Activated naive CD4-positive, alpha-beta T cell treated with anti-CD3 and anti-CD28 coated beads for 36 hours (primary cell): ENCODE measurements at regions not wholly inside any gene's neighbourhood (a gene's known extent, or its start where the extent isn't known, plus 50 kb on each side); places are given as distances from the start of the nearest gene placed in this dataset.

ENCODE experiments used
- CTCF ChIA-PET: fragments of 350-600 bp; sonication (Branson Sonifier 250); formaldehyde crosslinking; loops from one replicate; lab custom pipeline; 2021; ENCODE audit warnings: antibody characterized with exemption; lab: Charles Lee
- DNase-seq: peaks from one replicate; pipeline ENCODE4 v3.0.0-alpha.2; 2020
- H3K27ac Mint-ChIP-seq: one replicate; pipeline ENCODE4 v1.8.0; 2021; ENCODE audit warnings: mild to moderate bottlenecking, mixed read lengths
- H3K27me3 Mint-ChIP-seq: one replicate; pipeline ENCODE4 v1.8.0; 2021; ENCODE audit warnings: low read depth, mixed read lengths
- H3K36me3 Mint-ChIP-seq: one replicate; pipeline ENCODE4 v1.8.0; 2021; ENCODE audit warnings: low read depth, mixed read lengths
- H3K4me1 Mint-ChIP-seq: one replicate; pipeline ENCODE4 v1.8.0; 2021; ENCODE audit warnings: low read depth, mixed read lengths
- H3K4me3 Mint-ChIP-seq: one replicate; pipeline ENCODE4 v1.8.0; 2021; ENCODE audit warnings: mild to moderate bottlenecking, moderate library complexity, mixed read lengths
- H3K9me3 Mint-ChIP-seq: one replicate; pipeline ENCODE4 v1.8.0; 2021; ENCODE audit warnings: mixed read lengths
- intact Hi-C: fragments of 100-400 bp; cut with micrococcal nuclease; formaldehyde crosslinking; loops from one replicate; pipeline ENCODE4 v1.15.1; 2023

DNA sequence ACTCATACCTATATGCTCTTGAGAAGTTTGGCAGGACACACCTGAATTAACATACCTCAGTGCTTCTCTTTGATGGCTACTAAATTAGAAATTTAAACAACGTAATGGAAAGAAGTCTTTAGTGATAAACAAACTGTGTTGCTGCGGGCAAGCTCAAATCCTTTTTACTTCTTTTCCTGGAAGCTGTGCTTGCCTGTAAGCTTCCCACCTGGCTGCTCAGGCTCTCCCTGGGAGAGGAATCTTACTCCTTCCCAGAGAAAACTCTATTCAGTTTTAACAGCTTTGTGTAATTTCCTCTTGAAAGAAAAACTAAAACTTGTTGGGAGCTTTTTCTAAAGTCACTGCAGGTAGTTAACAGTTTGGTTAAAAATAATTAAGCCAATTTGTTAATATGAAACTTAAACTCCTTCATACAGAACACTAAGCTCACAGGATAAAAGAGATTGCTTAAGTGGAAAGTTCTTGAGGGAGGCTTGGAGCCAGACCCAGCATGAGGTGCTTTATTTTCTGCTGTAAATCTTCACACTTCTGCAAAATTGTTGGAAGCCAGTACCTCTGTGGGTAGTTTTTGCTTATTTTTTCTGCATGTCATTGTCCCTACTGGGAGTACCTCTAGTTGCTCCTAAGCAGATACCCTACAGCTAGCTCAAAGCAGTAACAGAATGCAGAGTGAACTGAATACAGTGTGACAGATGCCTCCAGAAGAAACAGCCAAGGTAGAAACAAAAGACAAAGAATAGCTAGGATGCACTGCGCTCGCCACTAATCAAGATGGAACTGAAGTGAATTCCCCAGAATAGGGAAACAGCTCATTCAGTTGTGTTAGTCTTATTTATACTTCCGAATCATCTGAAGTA is 1253.0 kb downstream of the PCDH17 start:
- Mint-ChIP-seq H3K4me3 (no peak overlapping the region), H3K27ac (no peak overlapping the region), H3K36me3 (no peaks in the 10 kb centered on the region), H3K9me3 (no peaks in the 10 kb centered on the region), H3K4me1 (no peaks in the 10 kb centered on the region), H3K27me3 (no peaks in the 10 kb centered on the region)
- CTCF ChIA-PET = interaction anchor here (0.7 kb wide), 1 partner anchor 167 kb away, joined by 3 read pairs; no protein-coding TSS in a partner anchor
- intact Hi-C loops = no loop called here
- no peak for DNase-seq

DNA sequence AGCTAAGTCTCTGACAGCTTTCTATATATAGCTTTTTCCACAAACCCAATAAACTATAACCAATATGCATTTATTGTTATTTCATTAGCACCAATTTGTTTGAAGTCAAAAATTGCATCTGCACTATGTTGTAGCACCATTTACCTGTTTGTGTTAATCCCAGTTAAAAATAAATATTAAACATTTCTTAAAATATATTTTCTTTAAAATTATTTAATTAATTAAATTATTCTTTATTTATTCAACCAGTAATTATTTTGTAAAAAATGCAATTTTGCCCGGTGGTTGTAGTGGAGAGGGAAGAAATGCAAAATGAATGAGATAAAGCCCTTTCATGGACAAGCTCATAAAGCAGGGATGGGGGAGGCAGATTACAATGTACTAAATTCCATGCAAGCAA is 1257.9 kb downstream of the PCDH17 start:
- DNase-seq = no peak
- Mint-ChIP-seq H3K27me3 (no peaks in the 10 kb centered on the region), H3K27ac (no peak overlapping the region), H3K36me3 (no peaks in the 10 kb centered on the region), H3K4me1 (no peaks in the 10 kb centered on the region), H3K4me3 (no peak overlapping the region), H3K9me3 (no peaks in the 10 kb centered on the region)
- CTCF ChIA-PET = no interaction called here
- intact Hi-C loops = no loop called here

DNA sequence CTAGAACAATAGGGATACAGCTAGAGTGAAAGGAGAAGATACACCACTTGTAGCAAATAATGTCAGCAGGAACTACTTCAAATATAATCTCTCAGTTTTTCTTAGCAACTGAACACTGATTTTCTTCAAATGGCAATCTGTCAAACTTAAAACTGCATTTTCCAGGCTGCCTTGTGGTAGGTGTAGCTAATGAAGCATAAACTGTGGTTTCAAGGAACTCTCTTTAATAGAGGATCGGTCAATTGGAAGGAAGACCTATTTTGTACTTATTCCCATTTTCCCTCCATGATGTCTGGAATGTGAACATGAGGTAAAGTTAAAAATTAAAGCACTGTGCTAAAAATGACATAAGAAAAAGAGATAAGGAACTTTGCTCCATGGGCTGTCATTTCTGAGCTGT is 1261.9 kb downstream of the PCDH17 start:
- CTCF ChIA-PET = no interaction called here
- intact Hi-C loops = no loop called here
- H3K27me3 Mint-ChIP-seq = no peaks in the 10 kb centered on the region
- DNase-seq = no peak
- H3K9me3 Mint-ChIP-seq = no peaks in the 10 kb centered on the region
- H3K4me1 Mint-ChIP-seq = no peaks in the 10 kb centered on the region
- no peaks in the 10 kb centered on the region for H3K36me3 Mint-ChIP-seq
- H3K4me3 Mint-ChIP-seq = no peak overlapping the region
- no peak overlapping the region for H3K27ac Mint-ChIP-seq

DNA sequence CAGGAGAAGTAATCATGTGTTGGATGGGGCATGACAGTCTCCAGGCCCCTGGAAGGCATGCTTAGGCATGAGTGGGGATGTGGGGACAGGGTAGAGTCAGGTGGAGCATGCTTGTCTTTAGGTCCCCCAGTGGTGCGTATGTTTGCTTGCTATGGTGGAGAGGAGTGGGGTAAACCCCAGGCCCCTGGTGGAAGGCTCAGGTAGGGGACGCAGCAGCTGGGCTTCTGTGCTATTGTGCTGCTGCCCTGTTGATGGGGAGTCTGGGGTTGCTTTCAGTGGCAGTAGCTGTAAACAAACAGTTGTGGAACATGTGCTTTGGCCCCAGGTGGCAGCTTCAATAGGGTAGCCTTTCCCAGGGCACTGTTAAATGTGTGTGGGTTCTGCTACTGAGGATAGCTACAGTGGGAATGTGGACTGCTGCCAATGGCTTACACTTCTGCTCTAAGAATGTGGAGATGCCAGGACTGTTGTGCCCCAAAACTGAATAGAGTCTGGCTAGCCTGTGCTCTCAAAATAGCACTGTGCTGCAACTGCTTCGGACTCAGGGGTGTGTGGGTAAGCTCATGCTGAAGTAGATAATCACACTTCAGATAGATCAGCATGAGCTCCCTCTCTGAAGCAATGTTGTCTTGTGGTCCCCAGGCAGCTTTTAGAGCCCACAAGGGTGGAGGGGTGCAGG is 1257.3 kb downstream of the DIAPH3 start:
- CTCF ChIA-PET = no interaction called here
- intact Hi-C loops = no loop called here
- DNase-seq = no peak
- Mint-ChIP-seq H3K27ac (no peak overlapping the region), H3K27me3 (no peaks in the 10 kb centered on the region), H3K9me3 (peaks cover 1% of the 10 kb centered on the region), H3K36me3 (no peaks in the 10 kb centered on the region), H3K4me3 (no peak overlapping the region), H3K4me1 (no peaks in the 10 kb centered on the region)

DNA sequence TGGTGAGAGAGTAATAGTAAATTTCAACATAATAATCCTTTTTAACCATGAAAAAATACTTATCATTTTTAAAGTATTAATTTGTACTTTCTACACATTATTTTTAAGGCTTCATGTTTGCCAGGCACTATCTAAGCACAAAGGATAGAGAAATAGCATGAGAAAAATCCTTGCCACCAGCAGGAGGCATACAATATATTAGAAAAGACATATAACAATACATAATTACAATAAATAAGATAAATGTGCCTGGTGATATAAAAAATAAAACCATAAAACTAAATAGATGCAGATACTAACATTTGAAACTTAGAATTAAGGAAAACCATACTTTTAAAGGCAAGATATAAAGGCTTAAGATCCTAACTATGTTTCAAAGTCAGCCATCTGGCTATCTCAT is 1256.4 kb downstream of the DIAPH3 start:
- H3K27ac Mint-ChIP-seq = no peak overlapping the region
- CTCF ChIA-PET = no interaction called here
- H3K36me3 Mint-ChIP-seq = no peaks in the 10 kb centered on the region
- DNase-seq = no peak
- H3K4me1 Mint-ChIP-seq = no peaks in the 10 kb centered on the region
- H3K27me3 Mint-ChIP-seq = no peaks in the 10 kb centered on the region
- no peak overlapping the region for H3K4me3 Mint-ChIP-seq
- intact Hi-C loops = no loop called here
- H3K9me3 Mint-ChIP-seq = peaks cover 1% of the 10 kb centered on the region

DNA sequence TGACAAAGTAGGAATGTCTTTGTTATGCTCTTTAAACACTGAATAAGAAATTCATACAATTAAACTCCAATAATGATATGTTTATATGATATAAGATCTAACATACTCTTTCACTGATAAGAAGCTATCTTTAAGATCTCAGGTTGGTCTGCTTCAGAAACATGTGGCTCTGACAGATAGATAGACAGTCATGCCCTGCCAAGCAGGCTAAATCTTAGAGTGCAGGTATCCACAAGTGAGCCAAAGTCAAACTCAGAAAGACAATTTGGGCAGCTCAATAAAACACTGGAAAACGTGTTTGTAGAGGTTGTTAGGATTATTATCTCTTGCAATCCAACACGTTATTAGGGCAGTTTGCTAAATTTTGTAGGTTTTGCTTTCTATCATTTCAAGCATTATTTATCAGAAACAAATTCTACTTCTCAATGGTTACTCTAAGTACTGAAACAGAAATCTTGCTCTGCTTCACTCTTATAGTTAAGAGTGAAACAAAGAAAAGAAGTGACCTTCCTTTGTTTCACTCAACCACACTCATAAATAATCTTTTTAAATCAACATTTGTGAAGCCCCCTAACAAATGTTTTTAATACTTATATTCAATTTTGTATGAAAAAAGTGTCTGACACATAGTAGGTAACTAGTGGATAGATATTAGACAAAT is 1255.6 kb downstream of the DIAPH3 start:
- Mint-ChIP-seq H3K27me3 (no peaks in the 10 kb centered on the region), H3K36me3 (no peaks in the 10 kb centered on the region), H3K4me3 (no peak overlapping the region), H3K4me1 (no peaks in the 10 kb centered on the region), H3K9me3 (peaks cover 1% of the 10 kb centered on the region), H3K27ac (no peak overlapping the region)
- intact Hi-C loops = no loop called here
- CTCF ChIA-PET = no interaction called here
- DNase-seq = no peak

DNA sequence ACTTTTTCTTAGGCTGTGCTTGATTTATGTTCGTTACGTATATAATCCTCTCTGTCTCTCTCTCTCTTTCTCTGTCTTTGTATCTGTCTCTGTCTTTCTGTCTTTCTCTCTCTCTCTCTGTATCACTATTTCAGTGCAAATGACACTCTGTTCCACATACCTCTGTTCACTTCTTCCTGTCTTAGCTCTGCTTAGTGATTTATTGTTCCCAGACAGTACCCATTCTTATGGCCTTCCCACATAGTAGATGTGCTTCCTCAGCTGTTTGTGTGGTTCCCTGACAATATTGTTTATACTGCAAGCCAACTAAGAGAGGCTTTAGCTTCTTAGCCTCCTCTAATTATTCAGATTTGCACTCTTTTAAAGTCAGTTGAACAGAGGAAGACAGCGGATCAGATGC is 1244.2 kb downstream of the DIAPH3 start:
- intact Hi-C loops = no loop called here
- no peak for DNase-seq
- no peaks in the 10 kb centered on the region for H3K36me3 Mint-ChIP-seq
- no peaks in the 10 kb centered on the region for H3K27me3 Mint-ChIP-seq
- H3K4me1 Mint-ChIP-seq = no peaks in the 10 kb centered on the region
- H3K4me3 Mint-ChIP-seq = no peak overlapping the region
- CTCF ChIA-PET = no interaction called here
- no peak overlapping the region for H3K27ac Mint-ChIP-seq
- no peaks in the 10 kb centered on the region for H3K9me3 Mint-ChIP-seq

DNA sequence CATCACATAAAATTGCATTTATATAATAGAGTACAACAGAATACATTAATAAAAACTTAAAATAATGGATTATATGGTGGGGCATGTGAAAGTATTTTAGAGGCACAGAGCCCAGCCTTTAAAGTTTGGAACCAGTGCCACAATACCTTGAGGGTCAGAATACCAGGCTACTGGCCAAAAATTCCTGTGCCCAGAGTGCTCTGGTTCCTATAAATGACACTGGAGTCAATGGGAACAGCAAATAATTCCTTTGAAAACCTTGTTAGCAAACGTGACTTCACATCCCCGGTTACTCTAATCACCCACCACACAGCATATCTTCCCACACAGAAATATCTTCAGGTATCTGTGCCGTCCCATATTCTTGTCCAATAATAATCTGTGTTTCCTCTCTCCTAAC is 1242.6 kb downstream of the DIAPH3 start:
- H3K36me3 Mint-ChIP-seq = no peaks in the 10 kb centered on the region
- intact Hi-C loops = no loop called here
- H3K4me1 Mint-ChIP-seq = no peaks in the 10 kb centered on the region
- CTCF ChIA-PET = no interaction called here
- no peak overlapping the region for H3K27ac Mint-ChIP-seq
- H3K27me3 Mint-ChIP-seq = no peaks in the 10 kb centered on the region
- no peaks in the 10 kb centered on the region for H3K9me3 Mint-ChIP-seq
- no peak for DNase-seq
- H3K4me3 Mint-ChIP-seq = no peak overlapping the region

DNA sequence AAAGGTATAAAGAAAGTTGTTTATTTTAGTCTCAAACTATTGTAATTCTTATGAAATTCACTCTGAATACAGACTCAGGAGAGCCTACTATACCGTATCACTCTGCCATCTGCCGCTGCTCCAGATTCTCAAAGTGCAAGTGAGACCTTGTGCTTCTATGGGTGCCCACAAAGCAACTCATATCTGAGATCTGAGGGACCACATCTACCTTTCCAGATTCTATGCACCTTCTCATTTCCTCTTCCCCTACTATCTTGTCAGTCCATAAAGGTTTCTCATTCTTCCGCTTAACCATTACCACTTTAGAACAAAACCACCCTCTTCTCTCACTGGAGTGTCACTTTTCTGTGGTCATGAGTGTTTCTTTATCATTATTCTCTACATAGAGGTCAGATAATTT is 1236.9 kb downstream of the DIAPH3 start:
- intact Hi-C loops = no loop called here
- Mint-ChIP-seq H3K4me1 (no peaks in the 10 kb centered on the region), H3K27me3 (no peaks in the 10 kb centered on the region), H3K9me3 (peaks cover 3% of the 10 kb centered on the region), H3K36me3 (no peaks in the 10 kb centered on the region), H3K4me3 (no peak overlapping the region), H3K27ac (no peak overlapping the region)
- CTCF ChIA-PET = no interaction called here
- no peak for DNase-seq

DNA sequence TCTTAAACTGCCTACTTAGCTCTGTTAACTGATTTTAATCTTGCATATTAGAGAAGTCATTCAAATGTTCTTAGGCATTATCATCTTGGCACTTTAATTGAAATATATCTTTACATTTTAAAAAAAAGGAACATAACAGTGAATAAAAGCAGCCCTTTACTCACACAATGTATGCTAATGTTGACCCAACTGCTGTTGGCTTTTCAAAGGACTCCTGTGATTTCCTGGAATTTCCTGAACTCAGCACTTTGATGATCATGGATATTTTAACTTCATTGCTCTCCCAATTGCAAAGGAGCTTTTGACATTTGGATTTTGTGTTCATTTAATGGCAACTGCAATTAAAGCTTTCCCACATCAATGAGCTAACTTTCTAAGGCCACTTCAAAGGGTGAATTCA is 1230.3 kb downstream of the DIAPH3 start:
- Mint-ChIP-seq H3K36me3 (no peaks in the 10 kb centered on the region), H3K9me3 (no peaks in the 10 kb centered on the region), H3K27me3 (no peaks in the 10 kb centered on the region), H3K4me1 (no peaks in the 10 kb centered on the region), H3K27ac (no peak overlapping the region), H3K4me3 (no peak overlapping the region)
- intact Hi-C loops = no loop called here
- DNase-seq = no peak
- CTCF ChIA-PET = no interaction called here

DNA sequence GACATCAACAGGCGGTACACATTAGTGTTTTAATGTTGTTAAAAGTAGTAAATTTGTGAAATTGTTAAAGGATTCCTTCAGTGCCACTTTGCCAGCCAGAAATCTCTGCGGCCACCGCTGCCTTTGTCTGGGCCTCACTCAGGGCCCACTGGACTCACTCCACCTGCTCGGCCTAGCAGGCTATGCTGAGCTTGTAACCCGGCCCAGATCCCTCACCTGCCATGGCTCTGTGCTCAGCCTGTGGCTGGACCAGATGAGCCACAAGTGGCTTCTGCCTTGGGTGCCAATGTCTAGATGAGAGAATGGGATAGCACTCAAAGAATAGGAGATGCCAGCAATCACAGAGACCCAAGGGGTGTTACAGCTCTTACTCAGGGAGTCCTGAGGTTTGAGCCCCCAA is 1228.0 kb downstream of the DIAPH3 start:
- H3K27ac Mint-ChIP-seq = no peak overlapping the region
- DNase-seq = no peak
- no peaks in the 10 kb centered on the region for H3K4me1 Mint-ChIP-seq
- CTCF ChIA-PET = no interaction called here
- intact Hi-C loops = no loop called here
- no peaks in the 10 kb centered on the region for H3K27me3 Mint-ChIP-seq
- H3K4me3 Mint-ChIP-seq = no peak overlapping the region
- H3K9me3 Mint-ChIP-seq = no peaks in the 10 kb centered on the region
- no peaks in the 10 kb centered on the region for H3K36me3 Mint-ChIP-seq

DNA sequence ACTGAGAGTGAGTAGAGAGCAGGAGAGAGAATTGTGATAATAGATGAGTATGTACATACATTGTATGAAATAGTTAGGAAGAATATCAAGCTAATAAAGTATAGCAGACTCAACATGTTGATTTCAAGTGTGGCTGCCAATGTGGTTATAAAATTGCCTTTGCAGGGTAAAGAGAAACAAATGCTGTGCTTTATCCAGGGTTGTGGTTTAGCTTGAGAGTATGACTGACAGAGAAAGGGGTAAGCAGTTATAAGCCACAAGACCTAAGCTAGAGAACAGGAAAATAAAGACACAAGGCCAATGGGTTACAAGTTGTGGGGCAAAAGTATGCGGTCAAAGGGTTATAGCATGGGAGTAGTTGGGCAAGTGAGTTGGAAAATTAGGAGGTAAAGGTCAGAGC is 1217.5 kb downstream of the DIAPH3 start:
- H3K9me3 Mint-ChIP-seq = peaks cover 23% of the 10 kb centered on the region
- no peak for DNase-seq
- H3K36me3 Mint-ChIP-seq = no peaks in the 10 kb centered on the region
- H3K27ac Mint-ChIP-seq = no peak overlapping the region
- CTCF ChIA-PET = no interaction called here
- no peaks in the 10 kb centered on the region for H3K27me3 Mint-ChIP-seq
- H3K4me1 Mint-ChIP-seq = no peaks in the 10 kb centered on the region
- intact Hi-C loops = no loop called here
- H3K4me3 Mint-ChIP-seq = no peak overlapping the region

DNA sequence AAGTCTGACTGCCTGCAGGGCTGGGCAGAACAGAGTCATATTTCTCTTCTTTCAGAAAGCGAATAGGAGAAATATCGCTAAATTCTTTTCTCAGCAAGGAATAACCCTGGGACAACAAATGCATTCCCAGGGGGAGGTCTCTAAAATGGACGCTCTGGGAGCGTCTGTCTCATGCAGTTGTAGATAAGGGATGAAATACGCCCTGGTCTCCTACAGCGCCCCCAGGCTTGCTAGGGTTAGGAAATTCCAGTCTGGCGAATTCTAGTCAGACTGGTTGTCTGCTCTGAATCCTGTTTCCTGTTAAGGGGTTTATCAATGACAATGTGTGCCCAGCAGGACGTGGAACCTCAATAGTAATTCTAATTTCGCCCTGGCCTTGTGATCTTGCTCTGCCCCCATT is 1214.1 kb downstream of the DIAPH3 start:
- intact Hi-C loops = no loop called here
- CTCF ChIA-PET = no interaction called here
- Mint-ChIP-seq H3K27me3 (no peaks in the 10 kb centered on the region), H3K36me3 (no peaks in the 10 kb centered on the region), H3K9me3 (peaks cover 25% of the 10 kb centered on the region), H3K4me1 (no peaks in the 10 kb centered on the region), H3K27ac (no peak overlapping the region), H3K4me3 (no peak overlapping the region)
- DNase-seq = no peak
